DOHH2 (cell line): ENCODE measurements at regions not wholly inside any gene's neighbourhood (a gene's known extent, or its start where the extent isn't known, plus 50 kb on each side); places are given as distances from the start of the nearest gene placed in this dataset.

Source experiments
- CTCF ChIP-seq: fragments of 200-600 bp; sonication (generic); IDR thresholded peaks from one replicate; pipeline ENCODE4 v1.5.1; 2014; ENCODE audit warnings: antibody characterized with exemption, mild to moderate bottlenecking, low read depth, low read length; ENCODE audit not compliant: poor library complexity, severe bottlenecking
- EZH2phosphoT487 ChIP-seq: fragments of 200-600 bp; sonication (generic); IDR thresholded peaks from 2 replicates; pipeline ENCODE4 v1.6.1; 2017; ENCODE audit warnings: borderline replicate concordance, mild to moderate bottlenecking, antibody characterized with exemption, low read length, moderate library complexity, mixed read lengths

GRCh38 chr11:103696123-103696522, 340.3 kb upstream of the DDI1 start:
- no peak for TF ChIP-seq CTCF
- no peak for TF ChIP-seq EZH2phosphoT487
